Fibroblast of the aortic adventitia (primary cell): ENCODE measurements at regions not wholly inside any gene's neighbourhood (a gene's known extent, or its start where the extent isn't known, plus 50 kb on each side); places are given as distances from the start of the nearest gene placed in this dataset.

ENCODE experiments used
- DNase-seq: peaks from one replicate; pipeline ENCODE4 v3.0.0-alpha.2; 2010; ENCODE audit warnings: low read depth
- H3K4me3 ChIP-seq: 2 replicates; pipeline ENCODE4 v1.5.1; 2011; ENCODE audit warnings: low read depth, mild to moderate bottlenecking, control low read depth, low read length, moderate library complexity
- CTCF ChIP-seq: IDR thresholded peaks from 2 replicates; pipeline ENCODE4 v1.5.1; 2011; ENCODE audit warnings: mild to moderate bottlenecking, low read length, control low read depth, inconsistent platforms; ENCODE audit not compliant: insufficient read depth

GRCh38 chr13:82245860-82246259 lies 1636.4 kb downstream of the SLITRK1 start:
- H3K4me3 ChIP-seq, result no peak overlapping the region
- no peak for TF ChIP-seq CTCF
- no peak for DNase-seq

GRCh38 chr13:82224806-82225205 lies 1657.5 kb downstream of the SLITRK1 start:
- no peak for DNase-seq
- TF ChIP-seq CTCF, result no peak
- H3K4me3 ChIP-seq, result no peak overlapping the region

GRCh38 chr13:82221621-82222020 lies 1660.7 kb downstream of the SLITRK1 start:
- no peak overlapping the region for H3K4me3 ChIP-seq
- no peak for DNase-seq
- no peak for TF ChIP-seq CTCF

- no peak for TF ChIP-seq CTCF
Observed at GRCh38 chr13:82220641-82221040, 1661.6 kb downstream of the SLITRK1 start.

GRCh38 chr13:82216165-82216564 lies 1666.1 kb downstream of the SLITRK1 start:
- no peak overlapping the region for H3K4me3 ChIP-seq
- DNase-seq, result no peak
- no peak for TF ChIP-seq CTCF

More at GRCh38 chr13:82220641-82221040, 1661.6 kb downstream of the SLITRK1 start:
- no peak overlapping the region for H3K4me3 ChIP-seq
- no peak for DNase-seq

- no peak for DNase-seq
- TF ChIP-seq CTCF, result no peak
- no peak overlapping the region for H3K4me3 ChIP-seq
Observed at GRCh38 chr13:82214341-82214740, 1667.9 kb downstream of the SLITRK1 start.

GRCh38 chr13:82206241-82206640 lies 1676.0 kb downstream of the SLITRK1 start:
- no peak for TF ChIP-seq CTCF
- H3K4me3 ChIP-seq, result no peak overlapping the region
- no peak for DNase-seq
